Neural cell (in vitro differentiated cells): ENCODE measurements at regions not wholly inside any gene's neighbourhood (a gene's known extent, or its start where the extent isn't known, plus 50 kb on each side); places are given as distances from the start of the nearest gene placed in this dataset.

Experiments
- H2AFZ ChIP-seq: fragments of 200-600, 300-800 bp; sonication (generic), shearing (Covaris generic); 2 replicates; pipeline ENCODE4 v1.6.0; 2014; ENCODE audit warnings: low read depth, mild to moderate bottlenecking, antibody characterized with exemption, low read length, moderate library complexity
- H3F3A ChIP-seq: fragments of 200-600 bp; shearing (Covaris generic); 2 replicates; pipeline ENCODE4 v1.6.1; 2016; ENCODE audit warnings: mild to moderate bottlenecking, moderate library complexity, mixed read lengths, antibody characterized with exemption, low read length; ENCODE audit not compliant: insufficient read depth, poor library complexity, severe bottlenecking
- H3K27ac ChIP-seq: fragments of 200-600, 300-800 bp; sonication (generic), shearing (Covaris generic); 2 replicates; pipeline ENCODE4 v1.5.1; 2014; ENCODE audit warnings: mild to moderate bottlenecking, low read length, moderate library complexity
- H3K27me3 ChIP-seq: fragments of 300-800, 200-600 bp; sonication (generic), shearing (Covaris generic); 2 replicates; pipeline ENCODE4 v1.6.0; 2014; ENCODE audit warnings: mild to moderate bottlenecking, low read depth, low read length, moderate library complexity; ENCODE audit not compliant: insufficient read depth
- H3K36me3 ChIP-seq: fragments of 300-800, 200-600 bp; sonication (generic), shearing (Covaris generic); 2 replicates; pipeline ENCODE4 v1.5.1; 2014; ENCODE audit warnings: mild to moderate bottlenecking, antibody characterized with exemption, low read length, moderate library complexity; ENCODE audit not compliant: insufficient read depth
- H3K4me2 ChIP-seq: fragments of 300-800, 200-600 bp; sonication (generic), shearing (Covaris generic); 2 replicates; pipeline ENCODE4 v1.6.0; 2014; ENCODE audit warnings: mild to moderate bottlenecking, low read length
- H3K4me3 ChIP-seq: fragments of 300-800, 200-600 bp; sonication (generic), shearing (Covaris generic); 2 replicates; pipeline ENCODE4 v1.5.1; 2014; ENCODE audit warnings: mild to moderate bottlenecking, low read length, moderate library complexity
- H3K79me2 ChIP-seq: fragments of 200-600 bp; shearing (Covaris generic); replicated peaks from 2 replicates; pipeline ENCODE4 v1.6.0; 2014; ENCODE audit warnings: mild to moderate bottlenecking, low read length, moderate library complexity; ENCODE audit not compliant: insufficient read depth
- H3K9ac ChIP-seq: fragments of 300-800, 200-600 bp; sonication (generic), shearing (Covaris generic); 2 replicates; pipeline ENCODE4 v1.6.1; 2016; ENCODE audit warnings: mild to moderate bottlenecking, low read length, mixed read lengths
- H3K9me2 ChIP-seq: fragments of 200-600 bp; shearing (Covaris generic); 2 replicates; pipeline ENCODE4 v1.6.1; 2016; ENCODE audit warnings: mild to moderate bottlenecking, low read length, mixed read lengths; ENCODE audit not compliant: insufficient read depth
- H3K9me3 ChIP-seq: fragments of 200-600, 300-800 bp; sonication (generic), shearing (Covaris generic); 2 replicates; pipeline ENCODE4 v1.6.1; 2016; ENCODE audit warnings: mild to moderate bottlenecking, mixed run types, low read length, moderate library complexity, mixed read lengths
- H4K20me1 ChIP-seq: fragments of 200-600 bp; shearing (Covaris generic); 2 replicates; pipeline ENCODE4 v1.6.1; 2016; ENCODE audit warnings: mild to moderate bottlenecking, mixed run types; ENCODE audit not compliant: insufficient read depth
- CTCF ChIP-seq: fragments of 450-650 bp; IDR thresholded peaks from 2 replicates; pipeline ENCODE4 v1.5.1; 2014; ENCODE audit warnings: antibody characterized with exemption, mild to moderate bottlenecking, moderate library complexity; ENCODE audit not compliant: poor library complexity, severe bottlenecking
- EP300 ChIP-seq: fragments of 450-650 bp; conservative IDR thresholded peaks from 2 replicates; pipeline ENCODE4 v1.6.1; 2014; ENCODE audit warnings: antibody characterized with exemption, mild to moderate bottlenecking, moderate library complexity; ENCODE audit not compliant: poor library complexity, severe bottlenecking
- EZH2 ChIP-seq: fragments of 200-600, 300-800 bp; shearing (Covaris generic), sonication (generic); IDR thresholded peaks from 2 replicates; pipeline ENCODE4 v1.6.1; 2014; ENCODE audit warnings: antibody characterized with exemption, low read length, borderline replicate concordance, mild to moderate bottlenecking; ENCODE audit not compliant: insufficient read depth, poor library complexity, severe bottlenecking
- MXI1 ChIP-seq: fragments of 450-650 bp; conservative IDR thresholded peaks from 2 replicates; pipeline ENCODE4 v1.6.1; 2014; ENCODE audit warnings: antibody characterized with exemption, mild to moderate bottlenecking; ENCODE audit not compliant: poor library complexity, severe bottlenecking
- POLR2AphosphoS5 ChIP-seq: IDR thresholded peaks from 2 replicates; pipeline ENCODE4 v1.6.1; 2012
- RAD21 ChIP-seq: fragments of 450-650 bp; conservative IDR thresholded peaks from 2 replicates; pipeline ENCODE4 v1.6.1; 2014; ENCODE audit warnings: antibody characterized with exemption, mild to moderate bottlenecking, moderate library complexity
- REST ChIP-seq: IDR thresholded peaks from 2 replicates; pipeline ENCODE4 v1.6.1; 2012; ENCODE audit warnings: borderline replicate concordance
- SMC3 ChIP-seq: fragments of 450-650 bp; conservative IDR thresholded peaks from 2 replicates; pipeline ENCODE4 v1.6.1; 2014; ENCODE audit warnings: antibody characterized with exemption, mild to moderate bottlenecking, moderate library complexity; ENCODE audit not compliant: poor library complexity
- TAF1 ChIP-seq: IDR thresholded peaks from 2 replicates; pipeline ENCODE4 v1.6.1; 2012; ENCODE audit warnings: low read depth

GRCh38 chr11:130620548-130620947, 172.1 kb downstream of the ADAMTS15 start:
- H3K9me2 ChIP-seq = no peaks in the 10 kb centered on the region
- no peaks in the 10 kb centered on the region for H3K9me3 ChIP-seq
- H3K27me3 ChIP-seq = no peaks in the 10 kb centered on the region
- H3K4me3 ChIP-seq = no peak overlapping the region
- TF ChIP-seq POLR2AphosphoS5 (no peak), CTCF (no peak), EZH2 (no peak), EP300 (no peak), SMC3 (no peak), RAD21 (no peak), REST (no peak), TAF1 (no peak), MXI1 (no peak)
- no peak overlapping the region for H3K9ac ChIP-seq
- H3K27ac ChIP-seq = no peak overlapping the region
- no peaks in the 10 kb centered on the region for H3K79me2 ChIP-seq
- H3F3A ChIP-seq = no peaks in the 10 kb centered on the region
- no peaks in the 10 kb centered on the region for H4K20me1 ChIP-seq
- no peak overlapping the region for H3K4me2 ChIP-seq
- no peaks in the 10 kb centered on the region for H3K36me3 ChIP-seq
- no peak overlapping the region for H2AFZ ChIP-seq

GRCh38 chr11:130622141-130622542, 173.7 kb downstream of the ADAMTS15 start:
- Histone ChIP-seq H3K4me3 (no peak overlapping the region), H3K27ac (no peak overlapping the region), H3K9me2 (no peaks in the 10 kb centered on the region), H3K4me2 (no peak overlapping the region), H3K27me3 (no peaks in the 10 kb centered on the region), H3K36me3 (no peaks in the 10 kb centered on the region), H3K9me3 (no peaks in the 10 kb centered on the region), H3F3A (no peaks in the 10 kb centered on the region), H3K9ac (no peak overlapping the region), H4K20me1 (no peaks in the 10 kb centered on the region), H2AFZ (no peak overlapping the region), H3K79me2 (no peaks in the 10 kb centered on the region)
- TF ChIP-seq MXI1 (no peak), POLR2AphosphoS5 (no peak), EZH2 (no peak), SMC3 (no peak), TAF1 (no peak), CTCF (no peak), REST (no peak), RAD21 (no peak)
